Epithelial cell of prostate (primary cell): ENCODE measurements at regions not wholly inside any gene's neighbourhood (a gene's known extent, or its start where the extent isn't known, plus 50 kb on each side); places are given as distances from the start of the nearest gene placed in this dataset.
"Not testable (repeated sequence)": the region's sequence is repeated elsewhere in the genome, so short reads cannot be mapped to it uniquely, and the experiment has no call there.

Experiments used
- DNase-seq: peaks from one replicate; pipeline ENCODE4 v3.0.0-alpha.2; 2011; ENCODE audit warnings: low read depth, low spot score
- H3K27ac ChIP-seq: fragments of 450-650 bp; 2 replicates; pipeline ENCODE4 v1.5.1; 2017; ENCODE audit warnings: mild to moderate bottlenecking

GRCh38 chr10:33966946-33967345 is 632.5 kb upstream of the NRP1 start:
- DNase-seq: no peak
- H3K27ac ChIP-seq: no peak overlapping the region

GRCh38 chr10:33965795-33966581 is 631.5 kb upstream of the NRP1 start:
- no peak overlapping the region for H3K27ac ChIP-seq

GRCh38 chr10:33963729-33964128 is 629.3 kb upstream of the NRP1 start:
- no peak for DNase-seq

More at GRCh38 chr10:33965795-33966581, 631.5 kb upstream of the NRP1 start:
- DNase-seq: no peak

GRCh38 chr10:33956322-33956721 is 621.9 kb upstream of the NRP1 start:
- H3K27ac ChIP-seq: not testable (repeated sequence)

More at GRCh38 chr10:33963729-33964128, 629.3 kb upstream of the NRP1 start:
- no peak overlapping the region for H3K27ac ChIP-seq

GRCh38 chr10:33955676-33956075 is 621.2 kb upstream of the NRP1 start:
- no peak overlapping the region for H3K27ac ChIP-seq
- no peak for DNase-seq

More at GRCh38 chr10:33956322-33956721, 621.9 kb upstream of the NRP1 start:
- not testable (repeated sequence) for DNase-seq

- DNase-seq: peak; percentile 14
- H3K27ac ChIP-seq: peak overlapping the region; percentile 68
Measured at GRCh38 chr10:33952692-33953360, 618.4 kb upstream of the NRP1 start.

- H3K27ac ChIP-seq: no peak overlapping the region
- no peak for DNase-seq
Measured at GRCh38 chr10:33950206-33950605, 615.7 kb upstream of the NRP1 start.

- DNase-seq: no peak
- H3K27ac ChIP-seq: no peak overlapping the region
Measured at GRCh38 chr10:33947544-33947943, 613.1 kb upstream of the NRP1 start.

GRCh38 chr10:33945051-33945450 is 610.6 kb upstream of the NRP1 start:
- DNase-seq: peak; percentile 14
- H3K27ac ChIP-seq: no peak overlapping the region

GRCh38 chr10:33942508-33942907 is 608.0 kb upstream of the NRP1 start:
- DNase-seq: no peak
- no peak overlapping the region for H3K27ac ChIP-seq

- H3K27ac ChIP-seq: no peak overlapping the region
- DNase-seq: no peak
Measured at GRCh38 chr10:33939892-33940291, 605.4 kb upstream of the NRP1 start.

GRCh38 chr10:33939410-33939809 is 604.9 kb upstream of the NRP1 start:
- DNase-seq: no peak
- H3K27ac ChIP-seq: no peak overlapping the region

GRCh38 chr10:33938001-33938400 is 603.5 kb upstream of the NRP1 start:
- no peak overlapping the region for H3K27ac ChIP-seq
- no peak for DNase-seq

GRCh38 chr10:33937036-33937730 is 602.7 kb upstream of the NRP1 start:
- H3K27ac ChIP-seq: no peak overlapping the region
- no peak for DNase-seq

GRCh38 chr10:33935350-33935749 is 600.9 kb upstream of the NRP1 start:
- no peak overlapping the region for H3K27ac ChIP-seq
- no peak for DNase-seq

- DNase-seq: no peak
- no peak overlapping the region for H3K27ac ChIP-seq
Measured at GRCh38 chr10:33930079-33930478, 595.6 kb upstream of the NRP1 start.

GRCh38 chr10:33927347-33927746 is 592.9 kb upstream of the NRP1 start:
- H3K27ac ChIP-seq: peak overlapping the region; percentile 52
- DNase-seq: peak; percentile 94

- no peak for DNase-seq
- no peak overlapping the region for H3K27ac ChIP-seq
Measured at GRCh38 chr10:33921970-33922605, 587.6 kb upstream of the NRP1 start.

GRCh38 chr10:33920351-33920750 is 585.9 kb upstream of the NRP1 start:
- no peak overlapping the region for H3K27ac ChIP-seq
- DNase-seq: no peak

- DNase-seq: no peak
- no peak overlapping the region for H3K27ac ChIP-seq
Measured at GRCh38 chr10:33919244-33919643, 584.8 kb upstream of the NRP1 start.
